Endothelial cell of umbilical vein (primary cell): ENCODE measurements at regions not wholly inside any gene's neighbourhood (a gene's known extent, or its start where the extent isn't known, plus 50 kb on each side); places are given as distances from the start of the nearest gene placed in this dataset.

Experiments used
- BruUV-seq: library from RNA; stranded (reverse); fragments of 400-500 nt; replicated peaks from 2 replicates; lab custom pipeline; 2021; lab: Mats Ljungman, UMichigan
- CTCF ChIA-PET: fragments of 300-600, 350-600 bp; sonication (Branson Sonifier 250); formaldehyde crosslinking; loops from one replicate; lab custom pipeline; 2021; ENCODE audit warnings: antibody characterized with exemption, inconsistent platforms; lab: Charles Lee
- POLR2A ChIA-PET: fragments of 300-600, 350-600 bp; sonication (Branson Sonifier 250); formaldehyde crosslinking; loops from one replicate; lab custom pipeline; 2021; ENCODE audit warnings: antibody characterized with exemption, inconsistent platforms; lab: Charles Lee
- DNase-seq: peaks from one replicate; pipeline ENCODE4 v3.0.0-alpha.2; 2011; ENCODE audit warnings: low read depth, low spot score
- FAIRE-seq: peaks from 2 replicates; lab custom pipeline; 2011; peaks lifted over from hg19 to GRCh38; lab: Jason Lieb, UNC
- H2AFZ ChIP-seq: 2 replicates; pipeline ENCODE4 v1.6.0; 2012; ENCODE audit warnings: low read depth, low read length, control low read depth, inconsistent platforms
- H3K27ac ChIP-seq: 2 replicates; pipeline ENCODE4 v1.5.1; 2011; ENCODE audit warnings: low read depth, mild to moderate bottlenecking, control low read depth, low read length, moderate library complexity; ENCODE audit not compliant: insufficient read depth
- H3K27me3 ChIP-seq, 2 experiments: 2 replicates each; pipeline versions ENCODE4 v1.6.0 to v1.6.1; 2011; ENCODE audit warnings: low read length in 2 of 2, mixed read lengths in 1 of 2; ENCODE audit not compliant: control insufficient read depth in 2 of 2, insufficient read depth in 2 of 2
- H3K36me3 ChIP-seq, 2 experiments: 2 replicates in 1 of 2; 3 replicates in 1 of 2; pipeline ENCODE4 v1.5.1; 2011; ENCODE audit warnings: low read length in 2 of 2, mild to moderate bottlenecking in 1 of 2, moderate library complexity in 1 of 2; ENCODE audit not compliant: control insufficient read depth in 2 of 2, insufficient read depth in 2 of 2; ENCODE audit errors: extremely low read depth in 1 of 2
- H3K4me1 ChIP-seq: 3 replicates; pipeline ENCODE4 v1.5.1; 2011; ENCODE audit warnings: mild to moderate bottlenecking, low read length; ENCODE audit not compliant: control insufficient read depth, insufficient read depth; ENCODE audit errors: extremely low read depth
- H3K4me2 ChIP-seq: 2 replicates; pipeline ENCODE4 v1.6.1; 2011; ENCODE audit warnings: low read length, control low read depth, mixed read lengths; ENCODE audit not compliant: insufficient read depth
- H3K4me3 ChIP-seq, 3 experiments: fragments of 200-600 bp in 1 of 3; sonication (generic), shearing (Covaris generic) in 1 of 3; replicated peaks in 1 of 3; 2 replicates each; pipeline ENCODE4 v1.5.1; 2011 to 2016; ENCODE audit warnings: control low read depth in 3 of 3, low read length in 3 of 3, mild to moderate bottlenecking in 2 of 3, inconsistent platforms in 1 of 3, low read depth in 1 of 3, moderate library complexity in 1 of 3; ENCODE audit not compliant: insufficient read depth in 1 of 3
- H3K79me2 ChIP-seq: 2 replicates; pipeline ENCODE4 v1.6.0; 2012; ENCODE audit warnings: low read length, inconsistent platforms; ENCODE audit not compliant: control insufficient read depth, insufficient read depth
- H3K9ac ChIP-seq: replicated peaks from 2 replicates; pipeline ENCODE3; 2011; ENCODE audit warnings: low read length, control low read depth; ENCODE audit not compliant: insufficient read depth; ENCODE audit errors: extremely low read depth
- H3K9me1 ChIP-seq: replicated peaks from 3 replicates; pipeline ENCODE4 v1.6.0; 2011; ENCODE audit warnings: mild to moderate bottlenecking, low read length; ENCODE audit not compliant: control insufficient read depth, insufficient read depth; ENCODE audit errors: extremely low read depth
- H3K9me3 ChIP-seq: replicated peaks from 2 replicates; pipeline ENCODE4 v1.5.1; 2012; ENCODE audit warnings: low read length, inconsistent platforms; ENCODE audit not compliant: control insufficient read depth, insufficient read depth
- H4K20me1 ChIP-seq: replicated peaks from 2 replicates; pipeline ENCODE3; 2011; ENCODE audit warnings: mild to moderate bottlenecking, low read length; ENCODE audit not compliant: control insufficient read depth, insufficient read depth; ENCODE audit errors: extremely low read depth
- EZH2 ChIP-seq: IDR thresholded peaks from 2 replicates; pipeline ENCODE4 v1.6.1; 2012; ENCODE audit warnings: borderline replicate concordance, low read depth, mild to moderate bottlenecking, moderate library complexity, low read length, inconsistent platforms; ENCODE audit not compliant: severe bottlenecking
- FOS ChIP-seq: IDR thresholded peaks from 2 replicates; pipeline ENCODE4 v1.6.1; 2011; ENCODE audit warnings: mild to moderate bottlenecking, low read length, moderate library complexity, borderline replicate concordance; ENCODE audit not compliant: insufficient read depth
- GATA2 ChIP-seq: IDR thresholded peaks from 2 replicates; pipeline ENCODE4 v1.7.0; 2011; ENCODE audit warnings: low read depth, mild to moderate bottlenecking, moderate library complexity, mixed read lengths, low read length; ENCODE audit not compliant: insufficient read length, insufficient read depth
- JUN ChIP-seq: IDR thresholded peaks from 2 replicates; pipeline ENCODE4 v1.6.1; 2011; ENCODE audit warnings: borderline replicate concordance, low read depth; ENCODE audit not compliant: insufficient read length, insufficient read depth
- MAX ChIP-seq: IDR thresholded peaks from 2 replicates; pipeline ENCODE4 v1.6.1; 2011; ENCODE audit not compliant: insufficient read depth, insufficient read length
- MYC ChIP-seq: IDR thresholded peaks from one replicate; pipeline ENCODE4 v1.6.1; 2011; ENCODE audit warnings: mild to moderate bottlenecking, low read depth, low read length
- POLR2A ChIP-seq: IDR thresholded peaks from 2 replicates; pipeline ENCODE4 v1.6.1; 2012; ENCODE audit warnings: low read depth, mild to moderate bottlenecking, control low read depth, low read length
- POLR2AphosphoS5 ChIP-seq: IDR thresholded peaks from 2 replicates; pipeline ENCODE4 v1.6.1; 2012; ENCODE audit warnings: low read depth, mild to moderate bottlenecking, control low read depth, low read length, moderate library complexity; ENCODE audit not compliant: insufficient read depth
- dilution Hi-C: fragments of 300-500 bp; cut with MboI; formaldehyde crosslinking; loops from one replicate; pipeline ENCODE4 v1.15.0; 2019; ENCODE audit warnings: low sequenced_read_pairs; ENCODE audit not compliant: extremely low pct_ligation_motif_present
- intact Hi-C: fragments of 100-400 bp; cut with micrococcal nuclease; formaldehyde crosslinking; loops from one replicate; pipeline ENCODE4 v1.10.0; 2022
- TF ChIP-seq, protein P1 (sequence below), 2 donors: IDR thresholded peaks; 1 replicate in 1 of 2; 2 replicates in 1 of 2; pipeline ENCODE4 v1.5.1; 2011; ENCODE audit warnings: low read length in 2 of 2, mild to moderate bottlenecking in 2 of 2, moderate library complexity in 2 of 2, control low read depth in 1 of 2, inconsistent platforms in 1 of 2, low read depth in 1 of 2; ENCODE audit not compliant: insufficient read depth in 1 of 2; ENCODE audit errors: extremely low read depth in 1 of 2

- no peak for FAIRE-seq
- Histone ChIP-seq H3K27ac (no peak overlapping the region), H3K4me3 (no peak overlapping the region), H3K79me2 (no peaks in the 10 kb centered on the region), H4K20me1 (no peaks in the 10 kb centered on the region), H3K9me1 (no peaks in the 10 kb centered on the region), H3K27me3 (no peaks in the 10 kb centered on the region), H3K9me3 (no peaks in the 10 kb centered on the region), H2AFZ (no peak overlapping the region), H3K36me3 (no peaks in the 10 kb centered on the region), H3K4me2 (no peak overlapping the region), H3K4me1 (no peaks in the 10 kb centered on the region), H3K9ac (no peak overlapping the region)
- no peak for DNase-seq
- dilution Hi-C loops: no loop called here
- intact Hi-C loops: no loop called here
- TF ChIP-seq POLR2A (no peak), POLR2AphosphoS5 (no peak), FOS (no peak), EZH2 (no peak), MAX (no peak), JUN (no peak), GATA2 (no peak), MYC (no peak)
- TF ChIP-seq, protein P1, sequence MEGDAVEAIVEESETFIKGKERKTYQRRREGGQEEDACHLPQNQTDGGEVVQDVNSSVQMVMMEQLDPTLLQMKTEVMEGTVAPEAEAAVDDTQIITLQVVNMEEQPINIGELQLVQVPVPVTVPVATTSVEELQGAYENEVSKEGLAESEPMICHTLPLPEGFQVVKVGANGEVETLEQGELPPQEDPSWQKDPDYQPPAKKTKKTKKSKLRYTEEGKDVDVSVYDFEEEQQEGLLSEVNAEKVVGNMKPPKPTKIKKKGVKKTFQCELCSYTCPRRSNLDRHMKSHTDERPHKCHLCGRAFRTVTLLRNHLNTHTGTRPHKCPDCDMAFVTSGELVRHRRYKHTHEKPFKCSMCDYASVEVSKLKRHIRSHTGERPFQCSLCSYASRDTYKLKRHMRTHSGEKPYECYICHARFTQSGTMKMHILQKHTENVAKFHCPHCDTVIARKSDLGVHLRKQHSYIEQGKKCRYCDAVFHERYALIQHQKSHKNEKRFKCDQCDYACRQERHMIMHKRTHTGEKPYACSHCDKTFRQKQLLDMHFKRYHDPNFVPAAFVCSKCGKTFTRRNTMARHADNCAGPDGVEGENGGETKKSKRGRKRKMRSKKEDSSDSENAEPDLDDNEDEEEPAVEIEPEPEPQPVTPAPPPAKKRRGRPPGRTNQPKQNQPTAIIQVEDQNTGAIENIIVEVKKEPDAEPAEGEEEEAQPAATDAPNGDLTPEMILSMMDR (IDR thresholded peaks at IDR 0.05; ENCODE audit: extremely low read depth in 1 of 2, insufficient read depth in 1 of 2, low read depth in 1 of 2, low read length in 2 of 2): no peak
- ChIA-PET CTCF (no interaction called here), POLR2A (no interaction called here)
- BruUV-seq: no TSS peak
These were observed 78.3 kb downstream of the POU3F3 start for GRCh38 chr2:104932243-104932642.
